NB4 (cell line): ENCODE measurements at regions not wholly inside any gene's neighbourhood (a gene's known extent, or its start where the extent isn't known, plus 50 kb on each side); places are given as distances from the start of the nearest gene placed in this dataset.

Experiments used
- CTCF ChIP-seq: IDR thresholded peaks from one replicate; pipeline ENCODE4 v1.5.1; 2012; ENCODE audit warnings: low read depth, low read length
- MAX ChIP-seq: IDR thresholded peaks from 2 replicates; pipeline ENCODE4 v1.6.1; 2011; ENCODE audit warnings: low read depth, low read length
- POLR2A ChIP-seq: IDR thresholded peaks from 2 replicates; pipeline ENCODE4 v1.6.1; 2011; ENCODE audit warnings: mild to moderate bottlenecking; ENCODE audit not compliant: insufficient read length; ENCODE audit errors: extremely low read depth

- TF ChIP-seq CTCF (peak; percentile 9), POLR2A (no peak), MAX (no peak)
Measured at GRCh38 chr10:129231821-129232220, 235.2 kb upstream of the MGMT start.
